ENCODE measurements at regions not wholly inside any gene's neighbourhood (a gene's known extent, or its start where the extent isn't known, plus 50 kb on each side); places are given as distances from the start of the nearest gene placed in this dataset.
"Not testable (repeated sequence)": the region's sequence is repeated elsewhere in the genome, so short reads cannot be mapped to it uniquely, and the experiment has no call there.

DNA sequence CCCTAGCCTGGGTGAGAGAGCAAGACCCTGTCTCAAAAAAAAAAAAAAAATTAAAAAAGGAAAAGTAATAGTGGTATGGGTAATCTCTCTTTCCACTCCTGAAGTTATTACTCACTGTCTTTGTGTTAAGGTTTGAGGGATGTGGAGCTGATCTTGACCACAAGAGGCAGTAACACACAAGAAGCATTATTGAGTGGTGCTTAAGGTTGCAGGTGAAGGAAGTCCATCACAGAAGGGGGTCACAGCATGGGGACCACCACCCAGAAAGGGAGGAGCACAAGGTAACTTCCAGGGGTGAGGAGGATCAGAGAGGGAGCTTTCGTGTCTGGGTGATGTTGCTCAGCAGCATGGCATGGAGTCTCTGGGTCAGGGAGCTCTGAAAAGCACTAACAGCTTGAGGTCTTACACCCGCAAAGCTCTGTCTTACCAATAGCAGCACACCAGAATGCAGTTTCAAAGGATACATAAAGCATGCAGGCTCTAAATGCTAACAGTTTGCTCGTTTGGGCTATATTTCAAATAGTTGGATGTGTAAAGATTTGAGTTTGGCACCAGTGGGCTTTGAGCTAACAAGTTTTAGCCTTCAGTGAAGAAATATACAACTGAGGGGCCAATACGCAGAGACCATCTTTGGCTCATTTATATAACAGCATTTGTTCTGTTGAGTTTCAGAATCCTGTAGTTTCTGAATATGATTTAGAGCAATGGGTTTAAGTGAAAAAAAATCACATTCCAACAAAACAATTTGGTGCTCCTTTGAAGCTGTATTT lies 100.4 kb upstream of the DNAJC1 start:
- Histone ChIP-seq H3K4me3 (ENCODE audit: low read depth, low read length) (no peak overlapping the region), H3K36me3 (ENCODE audit: control insufficient read depth in 2 of 2, insufficient read depth in 1 of 2, low read length in 2 of 2) (no peaks in the 10 kb centered on the region), H3K4me1 (ENCODE audit: control insufficient read depth, insufficient read depth, low read length) (no peaks in the 10 kb centered on the region), H3K27ac (ENCODE audit: extremely low read depth, low read depth, low read length) (no peak overlapping the region), H3K9me3 (ENCODE audit: control insufficient read depth, insufficient read depth, low read depth, low read length) (no peaks in the 10 kb centered on the region)
- POLR2A ChIA-PET, result interaction anchor here (0.7 kb wide), 1 partner anchor 113 kb away, joined by 3 read pairs; no protein-coding TSS in a partner anchor
- CTCF ChIA-PET, result interaction anchor here (0.5 to 1.3 kb wide), 13 partner anchors 13 to 886 kb away, joined by 3 to 5 read pairs (median 3); no protein-coding TSS in a partner anchor
- TF ChIP-seq ZSCAN23 (tag by site-specific recombination; IDR thresholded peaks at IDR 0.05) (no peak), ZNF549 (tag by site-specific recombination; IDR thresholded peaks at IDR 0.05) (no peak), ZNF510 (tag by site-specific recombination; IDR thresholded peaks at IDR 0.05; ENCODE audit: insufficient replicate concordance) (no peak), ZNF423 (tag by site-specific recombination; IDR thresholded peaks at IDR 0.05) (no peak), ZNF211 (tag by site-specific recombination; IDR thresholded peaks at IDR 0.05; ENCODE audit: low read depth) (no peak), EGR2 (tag by site-specific recombination; IDR thresholded peaks at IDR 0.05; ENCODE audit: low read depth) (no peak), ZNF560 (tag by site-specific recombination; IDR thresholded peaks at IDR 0.05; ENCODE audit: borderline replicate concordance) (no peak)

- Histone ChIP-seq H3K27ac (ENCODE audit: extremely low read depth, low read depth, low read length) (no peak overlapping the region), H3K4me1 (ENCODE audit: control insufficient read depth, insufficient read depth, low read length) (no peaks in the 10 kb centered on the region), H3K4me3 (ENCODE audit: low read depth, low read length) (no peak overlapping the region), H3K9me3 (ENCODE audit: control insufficient read depth, insufficient read depth, low read depth, low read length) (no peaks in the 10 kb centered on the region), H3K36me3 (ENCODE audit: control insufficient read depth in 2 of 2, insufficient read depth in 1 of 2, low read length in 2 of 2) (no peaks in the 10 kb centered on the region)
- TF ChIP-seq ZNF391 (tag by site-specific recombination; IDR thresholded peaks at IDR 0.05; ENCODE audit: borderline replicate concordance, low read depth) (no peak), INSM2 (tag by site-specific recombination; IDR thresholded peaks at IDR 0.05) (no peak), EGR2 (tag by site-specific recombination; IDR thresholded peaks at IDR 0.05; ENCODE audit: low read depth) (no peak), ZNF16 (tag by site-specific recombination; IDR thresholded peaks at IDR 0.05; ENCODE audit: low read depth) (no peak), ZNF324 (tag by site-specific recombination; IDR thresholded peaks at IDR 0.05) (no peak), ZNF292 (tag by site-specific recombination; IDR thresholded peaks at IDR 0.05; ENCODE audit: borderline replicate concordance, low read depth) (no peak), ZNF211 (tag by site-specific recombination; IDR thresholded peaks at IDR 0.05; ENCODE audit: low read depth) (no peak), SALL2 (tag by site-specific recombination; IDR thresholded peaks at IDR 0.05; ENCODE audit: borderline replicate concordance) (no peak), ZNF510 (tag by site-specific recombination; IDR thresholded peaks at IDR 0.05; ENCODE audit: insufficient replicate concordance) (no peak), HOXC10 (CRISPR knock-in tag; IDR thresholded peaks at IDR 0.05) (no peak), HOXA7 (CRISPR knock-in tag; IDR thresholded peaks at IDR 0.05; ENCODE audit: borderline replicate concordance) (no peak), SP2 (tag by site-specific recombination; IDR thresholded peaks at IDR 0.05) (no peak), ZNF548 (tag by site-specific recombination; IDR thresholded peaks at IDR 0.05) (no peak), RBAK (tag by site-specific recombination; IDR thresholded peaks at IDR 0.05) (no peak)
- ChIA-PET POLR2A (no interaction called here), CTCF (no interaction called here)
Measured at GRCh38 chr10:22097696-22098095, 94.2 kb upstream of the DNAJC1 start.

GRCh38 chr10:22091260-22091659 lies 87.7 kb upstream of the DNAJC1 start:
- peak; percentile 82 for TF ChIP-seq ZNF529 (tag by site-specific recombination; IDR thresholded peaks at IDR 0.05; ENCODE audit: insufficient replicate concordance)
- peak; percentile 42; the same call in 1 of the 2 replicates for TF ChIP-seq ZNF558 (tag by site-specific recombination; IDR thresholded peaks at IDR 0.05)
- POLR2A ChIA-PET; H3K27ac ChIP-seq (ENCODE audit: extremely low read depth, low read depth, low read length); H3K4me1 ChIP-seq (ENCODE audit: control insufficient read depth, insufficient read depth, low read length); H3K9me3 ChIP-seq (ENCODE audit: control insufficient read depth, insufficient read depth, low read depth, low read length); H3K4me3 ChIP-seq (ENCODE audit: low read depth, low read length); H3K36me3 ChIP-seq (ENCODE audit: control insufficient read depth in 2 of 2, insufficient read depth in 1 of 2, low read length in 2 of 2): not testable (repeated sequence)
- CTCF ChIA-PET, result interaction anchor here (0.8 kb wide), 1 partner anchor 18 kb away, joined by 3 read pairs; no protein-coding TSS in a partner anchor
